GM10248 (cell line): ENCODE measurements at regions not wholly inside any gene's neighbourhood (a gene's known extent, or its start where the extent isn't known, plus 50 kb on each side); places are given as distances from the start of the nearest gene placed in this dataset.
"Not testable (repeated sequence)": the region's sequence is repeated elsewhere in the genome, so short reads cannot be mapped to it uniquely, and the experiment has no call there.

Experiments used
- CTCF ChIA-PET: fragments of 300-600 bp; sonication (Branson Sonifier 250); formaldehyde crosslinking; extraction: SDS; loops from one replicate; lab custom pipeline; 2021; ENCODE audit warnings: antibody characterized with exemption; lab: Yijun Ruan, JAX
- POLR2A ChIA-PET: fragments of 350-650 bp; sonication (Branson Sonifier 250); formaldehyde crosslinking; extraction: SDS; loops from one replicate; lab custom pipeline; 2020; ENCODE audit warnings: antibody characterized with exemption; lab: Yijun Ruan, JAX
- DNase-seq: peaks from one replicate; pipeline ENCODE4 v3.0.0; 2012; ENCODE audit errors: extremely low spot score
- TF ChIP-seq, protein P1 (sequence below): IDR thresholded peaks from 2 replicates; pipeline ENCODE4 v1.5.1; 2012; ENCODE audit warnings: mild to moderate bottlenecking, low read depth; ENCODE audit errors: extremely low read depth, missing control alignments, control extremely low read depth

- TF ChIP-seq, protein P1, sequence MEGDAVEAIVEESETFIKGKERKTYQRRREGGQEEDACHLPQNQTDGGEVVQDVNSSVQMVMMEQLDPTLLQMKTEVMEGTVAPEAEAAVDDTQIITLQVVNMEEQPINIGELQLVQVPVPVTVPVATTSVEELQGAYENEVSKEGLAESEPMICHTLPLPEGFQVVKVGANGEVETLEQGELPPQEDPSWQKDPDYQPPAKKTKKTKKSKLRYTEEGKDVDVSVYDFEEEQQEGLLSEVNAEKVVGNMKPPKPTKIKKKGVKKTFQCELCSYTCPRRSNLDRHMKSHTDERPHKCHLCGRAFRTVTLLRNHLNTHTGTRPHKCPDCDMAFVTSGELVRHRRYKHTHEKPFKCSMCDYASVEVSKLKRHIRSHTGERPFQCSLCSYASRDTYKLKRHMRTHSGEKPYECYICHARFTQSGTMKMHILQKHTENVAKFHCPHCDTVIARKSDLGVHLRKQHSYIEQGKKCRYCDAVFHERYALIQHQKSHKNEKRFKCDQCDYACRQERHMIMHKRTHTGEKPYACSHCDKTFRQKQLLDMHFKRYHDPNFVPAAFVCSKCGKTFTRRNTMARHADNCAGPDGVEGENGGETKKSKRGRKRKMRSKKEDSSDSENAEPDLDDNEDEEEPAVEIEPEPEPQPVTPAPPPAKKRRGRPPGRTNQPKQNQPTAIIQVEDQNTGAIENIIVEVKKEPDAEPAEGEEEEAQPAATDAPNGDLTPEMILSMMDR: no peak
- ChIA-PET CTCF (interaction anchor here (1.3 kb wide), 1 partner anchor 9 kb away, joined by 4 read pairs; no protein-coding TSS in a partner anchor), POLR2A (interaction anchor here (0.6 kb wide), 1 partner anchor 12 kb away, joined by 9 read pairs; no protein-coding TSS in a partner anchor)
- DNase-seq: no peak
Measured at GRCh38 chr3:22734756-22735155, 468.4 kb upstream of the UBE2E2 start.

DNA sequence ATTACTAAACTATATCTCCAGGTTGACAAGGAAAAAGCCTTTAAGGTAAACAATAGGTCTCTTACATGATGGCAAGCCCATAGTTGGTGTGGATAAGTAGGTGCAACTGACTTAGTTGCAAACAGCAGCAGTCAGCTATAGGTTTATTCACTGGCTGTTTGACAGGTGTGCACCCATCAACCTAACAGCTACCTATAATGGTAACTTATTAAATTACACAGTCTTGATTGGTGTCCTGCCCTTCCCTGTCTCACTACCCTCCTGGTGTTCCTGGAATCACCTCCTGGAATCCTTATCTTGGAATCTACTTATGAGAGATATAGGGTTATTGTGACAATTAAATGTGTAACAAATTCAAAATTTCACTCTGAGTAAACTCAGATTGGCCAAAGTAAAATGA, 467.8 kb upstream of the UBE2E2 start:
- POLR2A ChIA-PET: no interaction called here
- no peak for DNase-seq
- CTCF ChIA-PET: interaction anchor here (1.3 kb wide), 1 partner anchor 10 kb away, joined by 4 read pairs; no protein-coding TSS in a partner anchor
- TF ChIP-seq, protein P1: no peak

DNA sequence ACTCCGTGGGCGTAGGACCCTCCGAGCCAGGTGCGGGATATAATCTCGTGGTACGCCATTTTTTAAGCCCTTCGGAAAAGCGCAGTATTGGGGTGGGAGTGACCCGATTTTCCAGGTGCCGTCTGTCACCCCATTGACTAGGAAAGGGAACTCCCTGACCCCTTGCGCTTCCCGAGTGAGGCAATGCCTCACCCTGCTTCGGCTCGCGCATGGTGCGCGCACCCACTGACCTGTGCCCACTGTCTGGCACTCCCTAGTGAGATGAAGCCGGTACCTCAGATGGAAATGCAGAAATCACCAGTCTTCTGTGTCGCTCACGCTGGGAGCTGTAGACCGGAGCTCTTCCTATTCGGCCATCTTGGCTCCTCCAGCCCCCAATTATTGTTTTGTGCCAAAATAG, 459.7 kb upstream of the UBE2E2 start:
- CTCF ChIA-PET, DNase-seq, POLR2A ChIA-PET: not testable (repeated sequence)

- no peak for DNase-seq
- CTCF ChIA-PET: no interaction called here
- POLR2A ChIA-PET: no interaction called here
- TF ChIP-seq, protein P1: no peak
Measured at GRCh38 chr3:22745321-22745720, 457.8 kb upstream of the UBE2E2 start.

DNA sequence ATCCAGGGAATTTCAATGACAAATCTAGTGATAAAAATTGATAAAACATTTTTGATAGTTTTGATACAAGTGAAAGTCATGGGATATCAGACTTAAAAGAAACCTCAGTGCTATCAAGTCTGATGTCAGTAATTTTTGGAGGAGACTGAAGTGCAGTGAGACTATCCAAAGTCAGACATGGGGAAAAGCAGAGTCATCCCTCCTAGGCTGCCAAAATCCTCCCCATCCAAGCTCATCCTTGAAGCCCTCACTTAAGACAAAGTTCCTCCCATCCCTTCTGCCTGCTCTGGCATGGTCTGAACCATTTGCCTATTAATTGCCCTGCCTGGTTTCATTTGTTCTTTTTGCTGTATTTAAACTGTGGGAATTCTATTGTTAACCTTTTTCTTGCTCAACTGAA, 456.9 kb upstream of the UBE2E2 start:
- ChIA-PET POLR2A (no interaction called here), CTCF (no interaction called here)
- TF ChIP-seq, protein P1: no peak
- DNase-seq: no peak

- ChIA-PET POLR2A (no interaction called here), CTCF (no interaction called here)
- TF ChIP-seq, protein P1: no peak
- DNase-seq: no peak
Measured at GRCh38 chr3:22748453-22749045, 454.6 kb upstream of the UBE2E2 start.

DNA sequence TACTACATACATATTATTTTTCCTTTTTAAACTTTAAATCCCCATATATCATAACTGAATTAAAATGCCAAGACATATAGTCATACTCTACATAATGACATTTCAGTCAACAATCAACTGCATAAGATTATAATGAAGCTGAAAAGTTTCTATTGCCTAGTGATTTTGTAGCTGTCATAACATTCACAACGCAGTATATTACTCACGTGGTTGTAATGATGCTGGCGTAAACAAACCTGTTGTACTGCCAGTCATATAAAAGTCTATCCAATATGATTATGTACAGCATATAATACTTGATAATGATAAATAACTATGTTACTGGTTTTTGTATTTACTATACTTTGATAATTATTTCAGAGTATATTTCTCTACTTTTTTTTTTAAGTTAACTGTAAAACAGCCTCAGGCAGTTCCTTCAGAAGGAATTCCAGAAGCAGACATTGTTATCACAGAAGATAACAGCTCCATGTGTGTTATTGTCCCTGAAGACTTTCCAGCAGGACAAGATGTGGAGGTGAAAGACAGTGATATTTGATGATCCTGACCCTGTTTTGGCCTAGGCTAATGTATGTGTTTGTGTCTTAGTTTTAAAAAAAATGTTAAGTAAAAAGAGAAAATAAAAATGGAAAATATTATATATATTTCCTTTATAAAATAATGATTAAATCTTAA, 443.4 kb upstream of the UBE2E2 start:
- ChIA-PET CTCF (interaction anchor here (1.4 kb wide), 1 partner anchor 27 kb away, joined by 4 read pairs; no protein-coding TSS in a partner anchor), POLR2A (no interaction called here)
- TF ChIP-seq, protein P1: no peak
- no peak for DNase-seq
